Lower leg skin (tissue), 3 donors: ENCODE measurements at regions not wholly inside any gene's neighbourhood (a gene's known extent, or its start where the extent isn't known, plus 50 kb on each side); places are given as distances from the start of the nearest gene placed in this dataset.

Experiments
- POLR2A ChIP-seq, 2 donors: fragments of 450-650 bp; IDR thresholded peaks; one replicate each; pipeline ENCODE4 v1.6.1; 2016 to 2017; ENCODE audit warnings: antibody characterized with exemption in 2 of 2, mild to moderate bottlenecking in 1 of 2, moderate library complexity in 1 of 2
- TF ChIP-seq, protein P1 (sequence below), 3 donors: fragments of 450-650 bp; IDR thresholded peaks; one replicate each; pipeline ENCODE4 v1.5.1; 2016; ENCODE audit warnings: antibody characterized with exemption in 3 of 3, mild to moderate bottlenecking in 3 of 3, moderate library complexity in 2 of 3

DNA sequence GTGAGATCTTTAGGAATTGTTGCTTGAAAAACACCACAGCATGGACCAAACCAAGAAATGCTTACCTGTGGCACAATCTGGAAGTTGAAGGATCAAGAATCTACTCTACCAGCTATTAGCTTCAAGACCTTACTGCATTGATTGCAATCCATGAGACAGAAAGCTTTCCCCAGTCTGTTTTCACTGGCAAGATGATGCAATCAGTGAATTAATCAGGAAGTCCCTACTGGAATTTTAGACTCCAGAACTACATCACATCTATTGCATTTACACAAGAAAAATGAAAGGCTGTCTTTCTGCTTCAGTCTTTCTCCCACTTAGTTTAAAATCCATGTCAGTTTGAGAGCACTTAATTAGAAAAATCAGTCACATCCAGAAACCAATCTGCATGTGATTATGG lies 191.7 kb downstream of the TFEC start:
- TF ChIP-seq POLR2A (IDR thresholded peaks at IDR 0.05) = no peak
- TF ChIP-seq, protein P1, sequence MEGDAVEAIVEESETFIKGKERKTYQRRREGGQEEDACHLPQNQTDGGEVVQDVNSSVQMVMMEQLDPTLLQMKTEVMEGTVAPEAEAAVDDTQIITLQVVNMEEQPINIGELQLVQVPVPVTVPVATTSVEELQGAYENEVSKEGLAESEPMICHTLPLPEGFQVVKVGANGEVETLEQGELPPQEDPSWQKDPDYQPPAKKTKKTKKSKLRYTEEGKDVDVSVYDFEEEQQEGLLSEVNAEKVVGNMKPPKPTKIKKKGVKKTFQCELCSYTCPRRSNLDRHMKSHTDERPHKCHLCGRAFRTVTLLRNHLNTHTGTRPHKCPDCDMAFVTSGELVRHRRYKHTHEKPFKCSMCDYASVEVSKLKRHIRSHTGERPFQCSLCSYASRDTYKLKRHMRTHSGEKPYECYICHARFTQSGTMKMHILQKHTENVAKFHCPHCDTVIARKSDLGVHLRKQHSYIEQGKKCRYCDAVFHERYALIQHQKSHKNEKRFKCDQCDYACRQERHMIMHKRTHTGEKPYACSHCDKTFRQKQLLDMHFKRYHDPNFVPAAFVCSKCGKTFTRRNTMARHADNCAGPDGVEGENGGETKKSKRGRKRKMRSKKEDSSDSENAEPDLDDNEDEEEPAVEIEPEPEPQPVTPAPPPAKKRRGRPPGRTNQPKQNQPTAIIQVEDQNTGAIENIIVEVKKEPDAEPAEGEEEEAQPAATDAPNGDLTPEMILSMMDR (IDR thresholded peaks at IDR 0.05) = no peak
